ENCODE measurements at regions not wholly inside any gene's neighbourhood (a gene's known extent, or its start where the extent isn't known, plus 50 kb on each side); places are given as distances from the start of the nearest gene placed in this dataset.

DNA sequence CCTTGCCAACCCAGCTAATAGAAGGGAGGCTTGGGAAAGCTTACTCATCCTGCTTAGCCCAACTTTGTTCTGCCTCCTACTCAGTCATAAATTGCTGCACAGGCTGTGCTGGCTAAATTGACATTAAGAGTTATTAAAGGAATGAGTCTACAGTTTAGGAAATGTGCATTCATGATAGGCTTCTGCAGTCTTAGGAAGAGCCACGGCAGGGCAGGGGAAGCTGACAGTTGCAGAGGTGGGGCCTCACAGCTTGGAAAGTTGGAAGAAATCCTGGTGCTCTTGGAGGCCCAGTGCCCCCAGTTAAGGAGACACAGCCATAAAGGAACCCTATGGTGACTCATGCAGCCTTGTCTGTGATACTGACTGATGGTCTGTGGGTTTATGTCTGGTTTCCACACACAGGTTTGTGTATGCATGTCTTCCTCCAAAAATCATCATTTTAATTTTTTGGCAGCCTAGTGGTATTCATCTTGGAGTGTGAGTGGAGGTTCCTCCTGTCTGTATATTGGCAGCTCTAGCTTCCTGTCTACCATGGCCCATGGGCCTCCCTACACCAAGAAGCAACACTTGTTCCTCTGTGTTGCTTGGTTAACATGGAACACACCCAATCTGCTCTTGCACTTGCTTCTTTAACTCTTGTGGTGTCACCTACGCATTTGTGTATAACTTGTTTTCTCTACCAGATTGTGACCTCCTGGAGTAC, 135.0 kb upstream of the KL start:
- TF ChIP-seq GATA3 (IDR thresholded peaks at IDR 0.05; ENCODE audit: low read depth, low read length) (no peak), GATA2 (IDR thresholded peaks at IDR 0.05; ENCODE audit: low read depth, low read length) (no peak)

All from SH-SY5Y (cell line).